ENCODE measurements at regions not wholly inside any gene's neighbourhood (a gene's known extent, or its start where the extent isn't known, plus 50 kb on each side); places are given as distances from the start of the nearest gene placed in this dataset.

GRCh38 chr19:28150129-28150528 lies 1062.8 kb downstream of the UQCRFS1 start:
- H3K4me3 ChIP-seq: no peak overlapping the region
- 51% methylated on average over 5 of the region's 5 CpGs for WGBS (ENCODE audit: insufficient coverage, low coverage, low lambda C conversion rate, missing lambda C conversion rate)
- no peaks in the 10 kb centered on the region for H3K27me3 ChIP-seq
- ATAC-seq (no peak), DNase-seq (no peak)
- no peaks in the 10 kb centered on the region for H3K36me3 ChIP-seq
- TF ChIP-seq POLR2A (IDR thresholded peaks at IDR 0.05) (no peak), CTCF (IDR thresholded peaks at IDR 0.05) (no peak)
- no peaks in the 10 kb centered on the region for H3K4me1 ChIP-seq
- no peaks in the 10 kb centered on the region for H3K9me3 ChIP-seq
- intact Hi-C loops (cut with DNase I): no loop called here
- H3K27ac ChIP-seq: no peak overlapping the region

DNA sequence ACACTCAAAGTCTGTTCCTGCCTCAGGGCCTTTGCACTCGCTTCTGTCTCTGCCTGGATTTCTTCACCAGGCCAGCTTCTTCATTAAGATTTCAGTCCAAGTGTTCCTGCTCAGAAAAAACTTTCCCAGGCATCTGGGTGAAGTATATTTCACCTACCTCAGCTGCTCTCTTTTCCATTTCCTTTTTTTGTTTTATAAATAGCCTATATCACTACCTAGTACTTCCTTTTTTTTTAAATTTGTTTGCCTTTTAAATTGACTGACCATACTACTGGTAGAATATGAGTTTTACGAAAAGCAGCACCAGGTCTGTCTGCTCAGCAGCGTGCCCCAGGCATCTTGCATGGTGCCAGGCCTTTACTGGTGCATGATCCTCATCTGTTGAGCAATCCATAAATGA lies 1064.4 kb downstream of the UQCRFS1 start:
- DNase-seq: no peak
- intact Hi-C loops (cut with DNase I): no loop called here
- WGBS (ENCODE audit: insufficient coverage, low coverage, low lambda C conversion rate, missing lambda C conversion rate): 52% methylated on average over 3 of the region's 3 CpGs
- no peak overlapping the region for H3K27ac ChIP-seq
- H3K9me3 ChIP-seq: no peaks in the 10 kb centered on the region
- TF ChIP-seq POLR2A (IDR thresholded peaks at IDR 0.05) (no peak), CTCF (IDR thresholded peaks at IDR 0.05) (no peak)
- no peaks in the 10 kb centered on the region for H3K4me1 ChIP-seq
- no peak for ATAC-seq
- H3K4me3 ChIP-seq: no peak overlapping the region
- no peaks in the 10 kb centered on the region for H3K36me3 ChIP-seq
- H3K27me3 ChIP-seq: no peaks in the 10 kb centered on the region

- TF ChIP-seq CTCF (IDR thresholded peaks at IDR 0.05) (no peak), POLR2A (IDR thresholded peaks at IDR 0.05) (no peak)
- no peaks in the 10 kb centered on the region for H3K9me3 ChIP-seq
- H3K4me1 ChIP-seq: no peaks in the 10 kb centered on the region
- no peaks in the 10 kb centered on the region for H3K27me3 ChIP-seq
- H3K4me3 ChIP-seq: no peak overlapping the region
- WGBS (ENCODE audit: insufficient coverage, low coverage, low lambda C conversion rate, missing lambda C conversion rate): 53% methylated on average over 1 of the region's 1 CpG
- DNase-seq: no peak
- no peak for ATAC-seq
- no peaks in the 10 kb centered on the region for H3K36me3 ChIP-seq
- no peak overlapping the region for H3K27ac ChIP-seq
- intact Hi-C loops (cut with DNase I): no loop called here
Measured at GRCh38 chr19:28142258-28142657, 1070.7 kb downstream of the UQCRFS1 start.

DNA sequence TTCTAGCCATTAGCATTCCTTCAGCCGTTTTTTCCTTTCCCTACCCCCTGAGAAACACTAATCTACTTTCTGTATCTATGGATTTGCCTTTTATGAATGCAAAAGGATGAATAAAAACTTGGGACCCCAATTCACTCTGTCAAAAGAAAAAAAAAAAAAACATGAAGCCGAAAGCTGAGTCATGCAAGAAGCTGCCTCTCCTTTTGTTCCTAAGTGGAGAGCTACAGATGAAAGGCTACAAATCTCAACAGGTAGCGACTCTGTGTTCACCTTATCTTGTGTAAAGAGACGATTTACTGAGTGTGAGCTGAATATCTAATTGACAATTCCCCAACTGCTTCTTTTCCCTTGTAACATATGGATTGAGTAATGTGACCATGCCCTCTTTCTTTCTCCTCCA lies 1072.8 kb downstream of the UQCRFS1 start:
- ATAC-seq (no peak), DNase-seq (no peak)
- no peaks in the 10 kb centered on the region for H3K27me3 ChIP-seq
- TF ChIP-seq CTCF (IDR thresholded peaks at IDR 0.05): no peak
- no peak for TF ChIP-seq POLR2A (IDR thresholded peaks at IDR 0.05)
- intact Hi-C loops (cut with DNase I): no loop called here
- WGBS (ENCODE audit: insufficient coverage, low coverage, low lambda C conversion rate, missing lambda C conversion rate): 24% methylated on average over 4 of the region's 4 CpGs
- H3K27ac ChIP-seq: no peak overlapping the region
- H3K4me1 ChIP-seq: no peaks in the 10 kb centered on the region
- H3K36me3 ChIP-seq: no peaks in the 10 kb centered on the region
- no peaks in the 10 kb centered on the region for H3K9me3 ChIP-seq
- no peak overlapping the region for H3K4me3 ChIP-seq

DNA sequence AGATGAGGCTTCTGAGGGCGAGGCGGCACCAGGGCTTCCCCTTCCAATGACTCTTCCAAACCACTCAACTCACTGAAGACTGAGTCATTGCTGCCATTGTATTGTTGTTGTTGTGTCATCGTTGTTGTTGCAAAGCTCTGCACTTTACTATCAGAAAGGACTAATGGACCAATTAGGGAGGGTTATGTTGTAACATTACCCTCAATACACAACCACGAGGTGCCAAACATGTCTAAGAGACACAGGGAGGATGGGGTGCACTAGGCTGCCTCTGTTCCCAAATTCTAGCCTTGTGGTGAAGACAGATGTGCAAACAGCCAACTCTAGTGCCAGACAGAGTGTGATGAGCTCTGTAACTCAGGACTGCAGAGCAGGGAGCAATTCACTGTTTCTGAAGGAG lies 1075.2 kb downstream of the UQCRFS1 start:
- Histone ChIP-seq H3K36me3 (no peaks in the 10 kb centered on the region), H3K9me3 (no peaks in the 10 kb centered on the region), H3K27ac (no peak overlapping the region), H3K4me3 (no peak overlapping the region), H3K4me1 (no peaks in the 10 kb centered on the region), H3K27me3 (no peaks in the 10 kb centered on the region)
- intact Hi-C loops (cut with DNase I): no loop called here
- no peak for TF ChIP-seq CTCF (IDR thresholded peaks at IDR 0.05)
- no peak for TF ChIP-seq POLR2A (IDR thresholded peaks at IDR 0.05)
- DNase-seq (no peak), ATAC-seq (no peak)
- 70% methylated on average over 3 of the region's 4 CpGs for WGBS (ENCODE audit: insufficient coverage, low coverage, low lambda C conversion rate, missing lambda C conversion rate)
